HFFc6 (cell line): ENCODE measurements at regions not wholly inside any gene's neighbourhood (a gene's known extent, or its start where the extent isn't known, plus 50 kb on each side); places are given as distances from the start of the nearest gene placed in this dataset.

Experiments used
- DNase-seq: peaks from one replicate; pipeline ENCODE4 v3.0.0-alpha.2; 2018
- H3K27ac Mint-ChIP-seq: 2 replicates; pipeline ENCODE4 v1.8.0; 2020; ENCODE audit warnings: mild to moderate bottlenecking, mixed read lengths
- H3K27me3 Mint-ChIP-seq: 2 replicates; pipeline ENCODE4 v1.8.0; 2021; ENCODE audit warnings: mild to moderate bottlenecking, moderate library complexity, mixed read lengths; ENCODE audit not compliant: insufficient read depth
- H3K36me3 Mint-ChIP-seq: 2 replicates; pipeline ENCODE4 v1.8.0; 2021; ENCODE audit warnings: low read depth, mixed read lengths
- H3K4me1 Mint-ChIP-seq: 2 replicates; pipeline ENCODE4 v1.8.0; 2020; ENCODE audit warnings: low read depth, mixed read lengths
- H3K4me3 Mint-ChIP-seq: 2 replicates; pipeline ENCODE4 v1.8.0; 2020; ENCODE audit warnings: mild to moderate bottlenecking, moderate library complexity, mixed read lengths
- H3K9me3 Mint-ChIP-seq: 2 replicates; pipeline ENCODE4 v1.8.0; 2020; ENCODE audit warnings: mild to moderate bottlenecking, mixed read lengths
- CTCF ChIP-seq: fragments of 200-600 bp; sonication (generic); IDR thresholded peaks from 2 replicates; pipeline ENCODE4 v1.5.0; 2021; ENCODE audit warnings: antibody characterized with exemption, mild to moderate bottlenecking

- Mint-ChIP-seq H3K4me1 (no peaks in the 10 kb centered on the region), H3K36me3 (no peaks in the 10 kb centered on the region), H3K27me3 (no peaks in the 10 kb centered on the region; the same call in 1 of the 2 replicates), H3K4me3 (no peak overlapping the region), H3K27ac (no peak overlapping the region), H3K9me3 (no peaks in the 10 kb centered on the region; the same call in 1 of the 2 replicates)
- TF ChIP-seq CTCF, result no peak
- DNase-seq, result no peak
These were observed 263.4 kb upstream of the PRKCQ start for GRCh38 chr10:6843481-6843881.

DNA sequence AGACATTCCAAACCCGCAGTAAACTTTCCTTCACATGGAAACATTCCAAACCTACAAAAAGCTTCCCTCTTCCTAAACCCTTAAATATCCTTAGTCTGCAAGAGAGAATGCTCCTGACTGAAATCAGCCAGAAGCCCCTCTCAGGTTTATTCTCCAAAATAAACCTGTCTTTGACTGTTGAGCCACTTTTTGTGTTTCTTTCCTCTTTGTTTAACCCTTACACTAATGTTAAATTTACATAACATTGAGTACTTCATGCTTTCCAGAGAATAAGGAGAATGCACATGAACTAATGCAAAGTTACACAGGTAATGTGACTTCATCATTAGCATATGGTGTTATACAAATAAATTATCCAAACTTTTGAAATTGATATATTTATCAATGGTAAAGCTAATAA lies 262.6 kb upstream of the PRKCQ start:
- no peaks in the 10 kb centered on the region; the same call in 1 of the 2 replicates for H3K27me3 Mint-ChIP-seq
- H3K4me1 Mint-ChIP-seq, result no peaks in the 10 kb centered on the region
- no peaks in the 10 kb centered on the region; the same call in 1 of the 2 replicates for H3K9me3 Mint-ChIP-seq
- TF ChIP-seq CTCF, result no peak
- no peaks in the 10 kb centered on the region for H3K36me3 Mint-ChIP-seq
- DNase-seq, result no peak
- H3K4me3 Mint-ChIP-seq, result no peak overlapping the region
- no peak overlapping the region for H3K27ac Mint-ChIP-seq

DNA sequence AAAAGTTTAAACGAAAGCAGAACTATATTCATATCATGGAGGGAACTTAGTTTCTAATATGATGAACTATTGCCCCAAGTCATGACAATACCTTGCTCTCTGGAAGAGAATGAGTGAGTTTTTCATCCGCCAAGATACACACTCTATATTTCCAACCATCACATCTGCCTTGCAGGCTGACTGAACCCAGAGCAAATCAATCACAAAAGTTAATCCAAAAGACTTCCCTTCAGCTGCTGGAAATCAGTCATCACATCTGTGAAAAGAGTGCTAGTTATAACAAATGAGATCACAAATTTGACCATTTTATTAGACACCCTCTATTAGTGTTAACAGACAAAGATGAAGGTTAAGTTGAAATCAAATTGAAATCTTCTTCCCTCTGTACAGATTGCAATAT lies 261.7 kb upstream of the PRKCQ start:
- DNase-seq, result no peak

GRCh38 chr10:6840766-6841165 lies 260.7 kb upstream of the PRKCQ start:
- H3K27me3 Mint-ChIP-seq, result no peaks in the 10 kb centered on the region; the same call in 1 of the 2 replicates
- DNase-seq, result no peak
- no peaks in the 10 kb centered on the region for H3K36me3 Mint-ChIP-seq
- no peak for TF ChIP-seq CTCF
- no peak overlapping the region for H3K4me3 Mint-ChIP-seq
- H3K4me1 Mint-ChIP-seq, result no peaks in the 10 kb centered on the region
- no peaks in the 10 kb centered on the region; the same call in 1 of the 2 replicates for H3K9me3 Mint-ChIP-seq
- H3K27ac Mint-ChIP-seq, result no peak overlapping the region

More for the DNA sequence above, 261.7 kb upstream of the PRKCQ start:
- Mint-ChIP-seq H3K27me3 (no peaks in the 10 kb centered on the region; the same call in 1 of the 2 replicates), H3K27ac (no peak overlapping the region), H3K36me3 (no peaks in the 10 kb centered on the region), H3K4me3 (no peak overlapping the region), H3K4me1 (no peaks in the 10 kb centered on the region), H3K9me3 (no peaks in the 10 kb centered on the region; the same call in 1 of the 2 replicates)
- no peak for TF ChIP-seq CTCF

DNA sequence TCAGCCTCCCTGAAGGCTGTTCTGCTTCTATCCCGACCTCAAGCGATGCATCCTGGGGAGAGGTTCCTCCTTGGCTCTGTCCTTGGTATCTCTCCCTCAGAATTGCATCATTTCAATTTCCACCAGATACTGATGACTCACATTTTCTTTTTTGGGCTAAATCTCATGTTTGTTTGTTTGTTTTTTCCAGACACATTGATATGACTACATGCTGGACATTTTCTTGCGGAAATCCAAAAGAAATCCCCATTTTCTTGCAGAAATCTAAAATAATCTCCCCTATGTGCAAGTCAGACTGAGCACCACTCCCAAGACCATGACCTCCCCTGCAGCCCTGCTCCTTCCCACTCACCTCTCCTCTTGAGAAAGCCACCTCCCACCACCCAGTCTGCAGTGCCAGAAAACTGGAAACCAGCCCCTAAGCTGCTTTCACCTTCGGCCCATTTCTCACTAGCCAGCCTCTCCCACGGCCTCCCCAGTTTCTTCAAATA lies 260.2 kb upstream of the PRKCQ start:
- Mint-ChIP-seq H3K27ac (no peak overlapping the region), H3K4me1 (no peaks in the 10 kb centered on the region), H3K27me3 (no peaks in the 10 kb centered on the region; the same call in 1 of the 2 replicates), H3K36me3 (no peaks in the 10 kb centered on the region), H3K9me3 (no peaks in the 10 kb centered on the region; the same call in 1 of the 2 replicates), H3K4me3 (no peak overlapping the region)
- DNase-seq, result no peak
- no peak for TF ChIP-seq CTCF
